HG02938 (cell line): ENCODE measurements at regions not wholly inside any gene's neighbourhood (a gene's known extent, or its start where the extent isn't known, plus 50 kb on each side); places are given as distances from the start of the nearest gene placed in this dataset.

Experiments
- ATAC-seq: cut with Tn5 transposase; IDR thresholded peaks from one replicate; pipeline ENCODE4 v1.9.1; 2021; ENCODE audit warnings: mild to moderate bottlenecking, moderate library complexity; ENCODE audit not compliant: unreplicated experiment

GRCh38 chr10:78800535-78801320, 268.0 kb upstream of the ZMIZ1 start:
- no peak for ATAC-seq

- no peak for ATAC-seq
Observed at GRCh38 chr10:78802431-78802830, 266.3 kb upstream of the ZMIZ1 start.

- no peak for ATAC-seq
Observed at GRCh38 chr10:78802866-78803265, 265.9 kb upstream of the ZMIZ1 start.

- no peak for ATAC-seq
Observed at GRCh38 chr10:78803710-78804109, 265.1 kb upstream of the ZMIZ1 start.

GRCh38 chr10:78804411-78805032, 264.2 kb upstream of the ZMIZ1 start:
- no peak for ATAC-seq

- ATAC-seq = no peak
Observed at GRCh38 chr10:78805176-78805575, 263.6 kb upstream of the ZMIZ1 start.

- no peak for ATAC-seq
Observed at GRCh38 chr10:78806681-78807221, 262.0 kb upstream of the ZMIZ1 start.

- ATAC-seq = no peak
Observed at GRCh38 chr10:78807504-78808203, 261.1 kb upstream of the ZMIZ1 start.

- no peak for ATAC-seq
Observed at GRCh38 chr10:78808286-78808685, 260.5 kb upstream of the ZMIZ1 start.

- ATAC-seq = no peak
Observed at GRCh38 chr10:78808736-78809367, 259.9 kb upstream of the ZMIZ1 start.

GRCh38 chr10:78811174-78811573, 257.6 kb upstream of the ZMIZ1 start:
- no peak for ATAC-seq

GRCh38 chr10:78812571-78813318, 256.0 kb upstream of the ZMIZ1 start:
- no peak for ATAC-seq

- ATAC-seq = no peak
Observed at GRCh38 chr10:78813526-78813925, 255.2 kb upstream of the ZMIZ1 start.

- no peak for ATAC-seq
Observed at GRCh38 chr10:78813998-78814399, 254.8 kb upstream of the ZMIZ1 start.

- ATAC-seq = no peak
Observed at GRCh38 chr10:78814407-78814806, 254.4 kb upstream of the ZMIZ1 start.

- ATAC-seq = no peak
Observed at GRCh38 chr10:78815702-78816334, 252.9 kb upstream of the ZMIZ1 start.

GRCh38 chr10:78817361-78817760, 251.4 kb upstream of the ZMIZ1 start:
- ATAC-seq = no peak

GRCh38 chr10:78817804-78818203, 251.0 kb upstream of the ZMIZ1 start:
- ATAC-seq = no peak

- ATAC-seq = no peak
Observed at GRCh38 chr10:78819361-78820006, 249.3 kb upstream of the ZMIZ1 start.

GRCh38 chr10:78820007-78820362, 248.8 kb upstream of the ZMIZ1 start:
- no peak for ATAC-seq
